NCI-H526 (cell line): ENCODE measurements at regions not wholly inside any gene's neighbourhood (a gene's known extent, or its start where the extent isn't known, plus 50 kb on each side); places are given as distances from the start of the nearest gene placed in this dataset.

Experiments
- DNase-seq, 2 experiments: peaks; one replicate each; lab custom pipeline; 2025; lab: John Stamatoyannopoulos, UW

GRCh38 chr1:23639460-23640095, 52.0 kb upstream of the RPL11 start:
- DNase-seq = no peak

DNA sequence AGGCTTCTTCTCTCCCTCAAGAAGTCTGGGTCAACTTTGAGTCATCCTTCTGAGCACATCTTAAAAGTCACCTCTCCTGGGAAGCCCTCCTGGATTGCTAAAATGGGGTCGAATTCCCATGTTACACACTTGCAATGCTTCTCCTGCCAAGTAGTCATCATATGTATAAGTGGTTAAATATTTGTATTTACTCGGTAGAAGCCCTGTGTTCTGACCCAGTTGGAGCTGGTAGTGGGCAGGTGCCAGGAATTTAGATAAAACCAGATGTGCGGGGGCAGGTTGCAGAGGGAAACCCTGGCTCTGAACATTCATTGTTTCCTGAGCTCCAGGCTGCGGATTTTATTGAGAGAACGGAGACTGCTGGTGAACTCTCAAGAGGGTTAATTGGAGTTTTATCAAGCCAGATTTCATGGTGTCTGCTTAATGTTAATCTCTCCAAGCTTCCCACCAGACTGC, 52.8 kb upstream of the RPL11 start:
- no peak for DNase-seq

DNA sequence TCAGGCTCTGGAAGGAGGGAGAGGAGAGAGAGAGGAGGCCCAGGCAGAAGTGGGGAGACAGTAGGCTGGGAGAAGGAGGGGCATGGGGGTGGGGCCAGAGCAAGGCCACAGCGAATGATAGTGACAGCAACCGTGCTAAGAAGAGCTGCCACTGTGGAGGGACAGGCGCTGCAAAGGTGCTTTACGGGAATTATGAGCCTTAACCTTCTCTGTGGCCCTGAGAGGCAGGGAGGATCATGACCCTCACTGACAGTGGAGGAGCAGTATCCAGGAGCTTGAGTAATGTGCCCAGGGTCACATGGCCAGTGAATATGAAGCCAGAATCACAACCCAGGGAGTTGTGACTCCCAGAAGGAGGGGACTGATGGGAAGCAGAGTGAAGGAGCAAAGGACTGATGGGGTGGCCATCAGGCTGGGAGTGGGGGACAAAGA, 53.4 kb upstream of the RPL11 start:
- DNase-seq = no peak

DNA sequence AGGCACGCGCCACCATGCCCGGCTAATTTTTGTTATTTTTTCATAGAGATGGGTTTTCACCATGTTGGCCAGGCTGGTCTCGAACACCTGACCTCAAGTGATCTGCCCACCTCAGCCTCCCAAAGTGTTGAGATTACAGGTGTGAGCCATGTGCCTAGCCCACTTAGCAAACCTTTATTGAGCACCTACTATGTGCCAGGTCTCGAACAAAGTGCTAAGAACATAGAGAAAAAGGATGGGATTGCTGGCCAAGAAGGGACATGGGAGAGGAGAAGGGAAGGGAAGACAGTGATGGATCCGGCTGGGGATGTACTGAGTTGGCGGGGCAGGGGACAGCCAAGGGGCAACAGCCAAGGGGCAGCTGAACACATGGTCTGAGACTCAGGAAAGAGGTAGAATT, 55.6 kb upstream of the RPL11 start:
- DNase-seq = no peak

- peak in 1 of 2 experiments; percentile 72 for DNase-seq
Measured at GRCh38 chr1:23634840-23635651, 56.6 kb upstream of the RPL11 start.

DNA sequence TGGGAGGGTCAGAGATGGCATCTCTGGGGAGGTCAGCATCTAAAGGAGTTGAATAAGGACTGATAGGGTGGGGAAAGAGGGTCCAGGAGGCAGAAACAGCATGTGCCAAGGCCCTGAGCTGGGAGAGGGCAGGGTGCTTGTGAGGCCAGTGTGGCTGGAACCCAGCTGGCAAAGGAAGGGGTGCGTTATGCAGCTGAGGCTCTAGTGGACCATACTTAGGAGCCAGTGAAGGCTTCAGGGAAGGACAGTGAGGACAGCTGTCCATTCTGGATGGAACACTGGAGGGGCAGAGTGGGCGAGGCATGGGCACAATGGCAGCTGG, 57.1 kb upstream of the RPL11 start:
- no peak for DNase-seq

DNA sequence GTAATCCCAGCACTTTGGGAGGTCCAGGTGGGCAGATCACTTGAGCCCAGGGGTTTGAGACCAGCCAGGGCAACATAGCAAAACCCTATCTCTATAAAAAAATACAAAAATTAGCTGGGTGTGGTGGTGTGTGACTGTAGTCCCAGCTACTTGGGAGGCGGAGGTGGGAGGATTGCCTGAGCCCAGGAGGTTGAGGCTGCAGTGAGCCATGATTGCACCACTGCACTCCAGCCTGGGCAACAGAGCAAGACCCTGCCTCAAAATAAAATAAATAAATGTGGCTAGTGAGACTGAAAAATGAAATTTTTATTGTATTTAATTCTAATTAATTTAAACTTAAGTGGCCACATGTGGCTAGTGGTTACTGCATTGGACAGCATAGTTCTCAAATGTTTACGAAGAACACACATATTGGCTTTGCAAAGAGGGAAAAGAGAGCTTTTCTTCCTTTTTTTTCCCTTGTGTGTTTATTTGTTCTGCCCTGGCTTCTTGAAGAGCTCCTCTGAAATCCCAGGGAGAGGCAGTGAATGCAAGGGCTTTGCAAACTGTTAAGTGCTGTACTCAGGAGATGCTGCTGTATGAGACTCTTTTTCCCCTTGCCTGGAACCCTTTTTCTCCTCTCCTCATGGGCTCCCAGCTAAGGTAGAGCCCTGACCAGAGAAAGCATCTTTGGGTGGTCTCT, 59.0 kb upstream of the RPL11 start:
- DNase-seq = no peak

- DNase-seq = no peak
Measured at GRCh38 chr1:23629708-23630290, 61.8 kb upstream of the RPL11 start.

GRCh38 chr1:23628951-23629387, 62.6 kb upstream of the RPL11 start:
- no peak for DNase-seq

- DNase-seq = peak in 1 of 2 experiments; percentile 20
Measured at GRCh38 chr1:23627069-23627735, 64.4 kb upstream of the RPL11 start.

GRCh38 chr1:23625929-23626535, 65.6 kb upstream of the RPL11 start:
- DNase-seq = no peak

DNA sequence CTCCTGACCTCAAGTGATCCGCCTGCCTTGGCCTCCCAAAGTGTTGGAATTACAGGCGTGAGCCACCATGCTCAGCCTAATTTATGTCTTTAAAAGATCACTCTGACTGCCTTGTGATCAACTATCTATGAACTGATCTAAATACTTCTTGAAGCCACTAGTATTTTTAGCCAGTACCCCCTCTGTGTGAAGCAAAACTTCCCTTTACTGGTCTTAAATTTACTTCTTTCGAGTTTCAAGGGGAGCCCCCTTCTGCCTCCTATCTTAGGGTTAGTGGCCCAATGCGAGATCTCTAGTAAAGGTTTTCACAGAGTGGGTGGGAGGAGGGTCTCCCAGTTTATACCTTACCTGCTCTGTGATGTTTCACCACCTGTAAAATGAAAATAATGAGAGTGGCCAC, 66.1 kb upstream of the RPL11 start:
- DNase-seq = no peak

DNA sequence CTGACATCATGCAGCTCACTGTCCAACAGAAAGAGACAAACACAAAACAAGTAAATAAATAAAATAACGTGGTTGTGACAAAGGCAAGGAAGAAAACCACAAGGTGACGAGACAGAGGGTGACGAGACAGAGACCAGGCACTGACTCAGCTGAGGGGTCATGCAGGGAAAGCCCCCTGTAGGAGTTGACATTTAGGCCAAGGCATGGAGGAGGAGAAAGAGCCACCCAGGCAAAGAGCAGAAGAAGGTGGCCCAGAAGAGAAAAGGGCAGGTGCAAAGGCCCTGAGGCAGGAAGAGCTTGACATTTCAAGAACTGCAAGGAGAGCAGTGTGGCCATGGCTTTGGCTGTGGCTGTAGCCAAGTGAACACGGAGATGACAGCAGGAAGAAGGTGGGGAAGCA, 65.1 kb upstream of the ID3 start:
- no peak for DNase-seq

DNA sequence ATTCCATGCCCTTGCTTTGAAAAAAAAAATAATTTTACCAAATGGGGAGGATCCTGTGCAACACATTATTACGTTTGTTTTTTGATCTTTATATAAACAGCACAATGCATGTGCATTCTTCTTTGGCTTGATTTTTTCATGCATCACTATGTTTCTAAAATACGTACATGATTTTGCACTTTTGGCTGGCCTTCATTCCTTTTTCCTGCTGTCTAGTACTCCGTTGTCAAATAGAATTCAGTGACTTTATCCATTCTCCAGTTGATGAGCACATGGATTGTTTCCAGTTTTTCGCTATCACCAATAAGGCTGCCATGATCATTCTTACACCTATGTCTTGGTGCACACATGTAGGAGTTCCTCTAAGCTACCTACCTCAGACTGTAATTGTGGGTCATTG, 63.0 kb upstream of the ID3 start:
- DNase-seq = no peak

GRCh38 chr1:23620605-23621004, 61.3 kb upstream of the ID3 start:
- DNase-seq = no peak

DNA sequence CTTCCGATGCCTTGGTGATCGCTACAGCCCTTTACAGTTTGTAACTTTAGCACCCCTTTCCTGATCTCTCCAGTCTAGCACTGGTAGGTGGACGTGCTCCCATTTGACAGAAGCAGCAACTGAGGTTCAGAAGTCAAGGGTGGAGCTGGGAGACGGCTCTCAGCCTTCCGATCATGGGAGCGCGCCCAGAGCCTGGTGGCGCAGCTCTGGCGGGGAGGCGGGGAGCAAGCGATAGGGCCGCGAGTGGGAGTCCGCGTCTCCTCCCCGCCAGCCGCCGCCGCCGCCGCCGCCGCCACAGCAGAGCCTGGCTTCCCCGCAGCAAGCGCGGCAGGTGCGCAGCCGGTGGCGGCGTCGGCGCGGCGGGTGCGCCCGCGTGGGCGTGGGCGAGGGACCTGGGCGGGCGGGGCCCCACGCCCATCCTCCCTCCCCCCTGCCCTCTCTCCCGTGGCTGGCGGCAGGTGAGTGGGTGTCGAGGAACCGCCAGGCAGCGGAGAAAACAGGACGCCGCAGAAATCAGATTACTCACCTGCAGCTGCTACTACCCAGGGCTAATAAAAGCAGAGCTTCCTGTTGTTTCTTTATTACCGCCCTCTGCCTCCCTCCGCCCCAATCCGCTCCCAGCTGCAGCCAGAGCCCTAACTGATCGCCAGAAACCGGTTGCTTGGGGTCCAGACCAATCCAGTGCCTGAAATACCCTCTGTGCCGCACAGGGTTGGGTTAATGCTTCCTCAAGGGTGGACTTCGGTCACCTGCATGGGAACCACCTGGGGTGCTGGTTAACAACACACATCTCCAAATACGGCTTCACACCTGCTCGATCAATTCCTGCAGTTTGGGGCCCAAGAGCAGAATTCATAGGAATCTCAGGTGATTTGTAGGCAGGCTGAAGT, 60.2 kb upstream of the ID3 start:
- DNase-seq = peak; percentile 83 to 87

DNA sequence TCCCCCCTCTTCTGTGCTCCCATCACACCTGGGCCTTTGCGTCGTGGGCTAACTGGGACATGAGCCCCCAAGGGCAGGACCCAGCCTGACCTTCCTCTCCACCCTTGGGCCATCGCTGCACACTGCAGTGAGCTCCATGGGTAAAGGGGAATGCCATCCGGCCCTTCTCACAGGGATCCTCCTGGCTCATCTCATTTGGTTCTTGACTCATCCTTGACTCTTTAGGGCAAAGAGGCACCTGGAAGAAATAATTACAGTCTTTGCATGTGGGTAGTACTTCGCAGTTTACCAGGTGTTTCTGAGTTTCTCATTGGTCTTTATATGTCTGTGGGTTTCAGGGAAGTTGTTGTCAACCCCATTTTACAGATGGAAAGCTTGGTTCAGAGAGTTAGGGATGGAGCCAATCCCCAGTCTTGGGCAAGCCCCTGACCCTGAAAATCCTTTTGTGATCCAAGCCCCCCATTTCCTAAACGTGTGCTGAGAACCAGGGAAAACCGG, 59.3 kb upstream of the ID3 start:
- DNase-seq = no peak

DNA sequence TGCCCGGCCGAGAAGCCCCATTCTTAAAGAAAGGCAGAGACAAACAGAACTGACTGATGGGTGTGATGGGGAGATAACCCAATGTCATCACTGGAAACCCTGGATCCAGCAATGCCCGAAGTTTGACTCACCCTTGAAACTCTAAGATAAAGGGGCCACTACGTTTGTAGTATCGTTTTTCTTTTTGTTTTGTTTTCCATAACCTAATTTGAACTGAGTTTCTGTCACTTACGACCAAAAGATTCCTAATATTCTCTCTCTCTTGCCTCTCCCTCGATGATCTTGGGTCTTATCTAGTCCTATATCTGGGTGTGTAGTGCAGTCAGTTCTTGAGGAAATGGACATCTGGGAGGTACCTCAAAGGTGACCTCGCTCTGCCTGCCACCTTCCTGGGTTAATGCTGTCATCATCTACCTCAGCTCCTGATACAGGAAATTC, 57.8 kb upstream of the ID3 start:
- DNase-seq = no peak

DNA sequence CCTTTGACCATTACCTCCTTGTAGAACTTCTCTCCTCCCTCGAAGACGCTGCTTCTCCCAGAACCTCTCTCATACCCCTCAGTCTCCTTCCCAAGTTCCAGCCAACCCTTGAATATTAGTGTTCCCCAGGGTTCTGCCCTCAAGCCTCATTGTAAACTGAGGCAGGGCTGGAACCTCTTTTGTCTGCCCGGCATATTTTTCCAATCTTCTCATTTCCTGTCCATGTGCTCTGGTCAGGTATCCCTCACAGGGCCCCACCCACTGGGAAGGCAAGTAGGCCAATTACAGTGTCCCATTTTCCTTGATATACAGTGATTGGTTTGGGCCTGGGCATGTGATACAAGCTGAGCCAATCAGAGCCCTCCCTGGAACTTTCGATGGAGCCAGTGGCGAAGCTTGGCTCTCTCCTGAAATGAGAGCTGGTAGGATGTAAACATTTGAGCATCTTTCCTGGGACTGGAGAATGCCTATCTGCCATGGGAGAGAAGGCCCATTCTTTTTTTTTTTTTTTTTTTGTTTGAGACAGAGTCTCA, 57.1 kb upstream of the ID3 start:
- DNase-seq = no peak

DNA sequence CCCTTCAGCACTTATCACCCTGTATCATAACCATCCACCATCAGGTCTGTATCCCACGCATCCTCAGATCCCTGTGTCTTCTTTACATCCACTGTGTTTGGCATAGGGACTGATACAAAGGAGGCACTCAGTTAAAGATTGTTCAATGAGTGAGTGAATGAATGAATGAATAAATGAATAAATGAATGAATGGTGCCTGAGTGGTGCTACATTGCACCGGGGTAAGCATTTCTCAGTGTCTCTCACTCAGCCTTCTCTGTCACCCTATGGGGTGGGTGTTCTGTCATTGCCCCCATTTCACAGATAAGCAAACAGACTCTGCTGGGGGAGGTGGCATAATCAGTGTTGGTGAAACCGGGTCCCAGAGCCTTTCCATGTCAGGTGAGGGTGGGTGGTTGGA, 56.6 kb upstream of the ID3 start:
- no peak for DNase-seq
